HEK293 (cell line): ENCODE measurements at regions not wholly inside any gene's neighbourhood (a gene's known extent, or its start where the extent isn't known, plus 50 kb on each side); places are given as distances from the start of the nearest gene placed in this dataset.

Experiments
- YY1 ChIP-seq: fragments of 450-650 bp; formaldehyde crosslinking; IDR thresholded peaks from 2 replicates; pipeline ENCODE4 v1.5.1; 2018; ENCODE audit warnings: missing biosample characterization, missing genetic modification characterization
- ZNF140 ChIP-seq: fragments of 450-650 bp; formaldehyde crosslinking; IDR thresholded peaks from 2 replicates; pipeline ENCODE4 v1.5.1; 2016; ENCODE audit warnings: missing biosample characterization, missing genetic modification characterization
- TF ChIP-seq, protein P1 (sequence below): fragments of 450-650 bp; formaldehyde crosslinking; IDR thresholded peaks from 2 replicates; pipeline ENCODE4 v1.5.1; 2016; ENCODE audit warnings: missing biosample characterization, missing genetic modification characterization
- TF ChIP-seq, protein P2 (sequence below): fragments of 450-650 bp; formaldehyde crosslinking; IDR thresholded peaks from 2 replicates; pipeline ENCODE4 v1.5.1; 2016; ENCODE audit warnings: missing biosample characterization, missing genetic modification characterization

DNA sequence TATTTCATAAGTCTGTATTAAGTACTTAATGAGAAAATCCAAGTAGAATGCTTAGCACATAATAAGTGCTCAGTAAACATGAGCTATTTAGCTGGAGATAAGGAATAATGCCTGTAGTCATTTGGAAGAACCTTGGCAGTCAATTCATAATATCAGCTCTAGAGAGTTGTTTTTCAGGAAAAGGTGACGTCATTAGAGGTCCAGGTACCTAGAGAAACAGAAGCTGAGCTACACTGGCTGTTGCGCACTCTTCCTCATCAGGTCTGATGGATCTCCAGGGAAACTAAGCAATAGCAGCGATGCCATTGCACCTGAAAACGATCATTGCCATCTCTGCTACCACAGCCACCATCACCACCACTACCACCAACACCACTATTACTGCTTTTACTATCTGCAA lies 187.8 kb upstream of the PLD5 start:
- TF ChIP-seq ZNF140 (tag by site-specific recombination) (no peak), YY1 (tag by site-specific recombination) (no peak)
- TF ChIP-seq, protein P1, sequence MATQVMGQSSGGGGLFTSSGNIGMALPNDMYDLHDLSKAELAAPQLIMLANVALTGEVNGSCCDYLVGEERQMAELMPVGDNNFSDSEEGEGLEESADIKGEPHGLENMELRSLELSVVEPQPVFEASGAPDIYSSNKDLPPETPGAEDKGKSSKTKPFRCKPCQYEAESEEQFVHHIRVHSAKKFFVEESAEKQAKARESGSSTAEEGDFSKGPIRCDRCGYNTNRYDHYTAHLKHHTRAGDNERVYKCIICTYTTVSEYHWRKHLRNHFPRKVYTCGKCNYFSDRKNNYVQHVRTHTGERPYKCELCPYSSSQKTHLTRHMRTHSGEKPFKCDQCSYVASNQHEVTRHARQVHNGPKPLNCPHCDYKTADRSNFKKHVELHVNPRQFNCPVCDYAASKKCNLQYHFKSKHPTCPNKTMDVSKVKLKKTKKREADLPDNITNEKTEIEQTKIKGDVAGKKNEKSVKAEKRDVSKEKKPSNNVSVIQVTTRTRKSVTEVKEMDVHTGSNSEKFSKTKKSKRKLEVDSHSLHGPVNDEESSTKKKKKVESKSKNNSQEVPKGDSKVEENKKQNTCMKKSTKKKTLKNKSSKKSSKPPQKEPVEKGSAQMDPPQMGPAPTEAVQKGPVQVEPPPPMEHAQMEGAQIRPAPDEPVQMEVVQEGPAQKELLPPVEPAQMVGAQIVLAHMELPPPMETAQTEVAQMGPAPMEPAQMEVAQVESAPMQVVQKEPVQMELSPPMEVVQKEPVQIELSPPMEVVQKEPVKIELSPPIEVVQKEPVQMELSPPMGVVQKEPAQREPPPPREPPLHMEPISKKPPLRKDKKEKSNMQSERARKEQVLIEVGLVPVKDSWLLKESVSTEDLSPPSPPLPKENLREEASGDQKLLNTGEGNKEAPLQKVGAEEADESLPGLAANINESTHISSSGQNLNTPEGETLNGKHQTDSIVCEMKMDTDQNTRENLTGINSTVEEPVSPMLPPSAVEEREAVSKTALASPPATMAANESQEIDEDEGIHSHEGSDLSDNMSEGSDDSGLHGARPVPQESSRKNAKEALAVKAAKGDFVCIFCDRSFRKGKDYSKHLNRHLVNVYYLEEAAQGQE (tag by site-specific recombination): no peak
- TF ChIP-seq, protein P2, sequence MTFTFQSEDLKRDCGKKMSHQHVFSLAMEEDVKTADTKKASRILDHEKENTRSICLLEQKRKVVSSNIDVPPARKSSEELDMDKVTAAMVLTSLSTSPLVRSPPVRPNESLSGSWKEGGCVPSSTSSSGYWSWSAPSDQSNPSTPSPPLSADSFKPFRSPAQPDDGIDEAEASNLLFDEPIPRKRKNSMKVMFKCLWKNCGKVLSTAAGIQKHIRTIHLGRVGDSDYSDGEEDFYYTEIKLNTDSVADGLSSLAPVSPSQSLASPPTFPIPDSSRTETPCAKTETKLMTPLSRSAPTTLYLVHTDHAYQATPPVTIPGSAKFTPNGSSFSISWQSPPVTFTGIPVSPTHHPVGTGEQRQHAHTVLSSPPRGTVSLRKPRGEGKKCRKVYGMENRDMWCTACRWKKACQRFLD: no peak
